Muscle of leg (tissue), 3 donors: ENCODE measurements at regions not wholly inside any gene's neighbourhood (a gene's known extent, or its start where the extent isn't known, plus 50 kb on each side); places are given as distances from the start of the nearest gene placed in this dataset.

Source experiments
- DNase-seq: peaks from one replicate; pipeline ENCODE4 v3.0.0; 2013
- H3K27ac ChIP-seq: one replicate; pipeline ENCODE4 v1.5.1; 2013; ENCODE audit warnings: mild to moderate bottlenecking, low read length, control low read depth
- H3K27me3 ChIP-seq: one replicate; pipeline ENCODE4 v1.6.1; 2013; ENCODE audit warnings: low read length; ENCODE audit not compliant: control insufficient read depth, insufficient read depth
- H3K36me3 ChIP-seq: one replicate; pipeline ENCODE4 v1.6.1; 2013; ENCODE audit warnings: low read length; ENCODE audit not compliant: control insufficient read depth, insufficient read depth
- H3K4me1 ChIP-seq: one replicate; pipeline ENCODE4 v1.6.1; 2013; ENCODE audit warnings: low read length; ENCODE audit not compliant: control insufficient read depth, insufficient read depth
- H3K4me3 ChIP-seq: one replicate; pipeline ENCODE4 v1.5.1; 2013; ENCODE audit warnings: low read length, control low read depth
- H3K9me3 ChIP-seq: replicated peaks from 2 replicates; pipeline ENCODE4 v1.6.1; 2013; ENCODE audit warnings: low read depth, low read length; ENCODE audit not compliant: control insufficient read depth
- WGBS: methylation state at CpG from one replicate; pipeline ENCODE4 v1.1.5; 2013; ENCODE audit warnings: missing lambda C conversion rate; ENCODE audit not compliant: insufficient coverage; 5-methylcytosine and 5-hydroxymethylcytosine counted together

GRCh38 chr9:71393005-71393404 lies 271.6 kb upstream of the TRPM3 start:
- no peak overlapping the region for H3K27ac ChIP-seq
- no peaks in the 10 kb centered on the region for H3K36me3 ChIP-seq
- WGBS, result 30% methylated on average over 2 of the region's 3 CpGs
- H3K27me3 ChIP-seq, result no peaks in the 10 kb centered on the region
- no peaks in the 10 kb centered on the region for H3K4me1 ChIP-seq
- no peak overlapping the region for H3K4me3 ChIP-seq
- peak; percentile 1 for DNase-seq
- H3K9me3 ChIP-seq, result no peaks in the 10 kb centered on the region

GRCh38 chr9:71384343-71384742 lies 262.9 kb upstream of the TRPM3 start:
- no peak overlapping the region for H3K4me3 ChIP-seq
- H3K4me1 ChIP-seq, result no peaks in the 10 kb centered on the region
- no peaks in the 10 kb centered on the region for H3K9me3 ChIP-seq
- H3K36me3 ChIP-seq, result no peaks in the 10 kb centered on the region
- DNase-seq, result peak; percentile 5
- no peaks in the 10 kb centered on the region for H3K27me3 ChIP-seq
- H3K27ac ChIP-seq, result no peak overlapping the region
- 62% methylated on average over 4 of the region's 4 CpGs for WGBS

- no peak for DNase-seq
- H3K36me3 ChIP-seq, result no peaks in the 10 kb centered on the region
- H3K27ac ChIP-seq, result no peak overlapping the region
- no peaks in the 10 kb centered on the region for H3K9me3 ChIP-seq
- H3K4me3 ChIP-seq, result no peak overlapping the region
- H3K4me1 ChIP-seq, result no peaks in the 10 kb centered on the region
- no peaks in the 10 kb centered on the region for H3K27me3 ChIP-seq
These were observed 262.0 kb upstream of the TRPM3 start for GRCh38 chr9:71383308-71383940.

GRCh38 chr9:71368157-71368556 lies 246.7 kb upstream of the TRPM3 start:
- H3K4me3 ChIP-seq, result no peak overlapping the region
- no peaks in the 10 kb centered on the region for H3K4me1 ChIP-seq
- no peaks in the 10 kb centered on the region for H3K9me3 ChIP-seq
- WGBS, result 14% methylated on average over 1 of the region's 1 CpG
- no peak overlapping the region for H3K27ac ChIP-seq
- no peaks in the 10 kb centered on the region for H3K36me3 ChIP-seq
- no peaks in the 10 kb centered on the region for H3K27me3 ChIP-seq
- DNase-seq, result no peak

- Histone ChIP-seq H3K27me3 (no peaks in the 10 kb centered on the region), H3K36me3 (no peaks in the 10 kb centered on the region), H3K4me1 (no peaks in the 10 kb centered on the region), H3K9me3 (no peaks in the 10 kb centered on the region), H3K4me3 (no peak overlapping the region), H3K27ac (no peak overlapping the region)
- WGBS, result no CpG with 5 or more reads among the region's 2 CpGs
- no peak for DNase-seq
These were observed 242.9 kb upstream of the TRPM3 start for GRCh38 chr9:71364186-71364955.

GRCh38 chr9:71363286-71363961 lies 242.0 kb upstream of the TRPM3 start:
- Histone ChIP-seq H3K27me3 (no peaks in the 10 kb centered on the region), H3K27ac (no peak overlapping the region), H3K4me3 (no peak overlapping the region), H3K4me1 (no peaks in the 10 kb centered on the region), H3K36me3 (no peaks in the 10 kb centered on the region), H3K9me3 (no peaks in the 10 kb centered on the region)
- WGBS, result 38% methylated on average over 1 of the region's 4 CpGs
- DNase-seq, result peak; percentile 36

- H3K36me3 ChIP-seq, result no peaks in the 10 kb centered on the region
- 57% methylated on average over 1 of the region's 2 CpGs for WGBS
- no peak overlapping the region for H3K4me3 ChIP-seq
- no peaks in the 10 kb centered on the region for H3K27me3 ChIP-seq
- no peak for DNase-seq
- H3K4me1 ChIP-seq, result no peaks in the 10 kb centered on the region
- H3K9me3 ChIP-seq, result no peaks in the 10 kb centered on the region
- no peak overlapping the region for H3K27ac ChIP-seq
These were observed 239.9 kb upstream of the TRPM3 start for GRCh38 chr9:71361357-71361756.

GRCh38 chr9:71357346-71357745 lies 235.9 kb upstream of the TRPM3 start:
- no peaks in the 10 kb centered on the region for H3K36me3 ChIP-seq
- 0% methylated on average over 2 of the region's 4 CpGs for WGBS

GRCh38 chr9:71355884-71356283 lies 234.5 kb upstream of the TRPM3 start:
- H3K4me3 ChIP-seq, result no peak overlapping the region
- no peaks in the 10 kb centered on the region for H3K9me3 ChIP-seq
- no peak for DNase-seq
- no peak overlapping the region for H3K27ac ChIP-seq
- WGBS, result 80% methylated on average over 1 of the region's 4 CpGs
- no peaks in the 10 kb centered on the region for H3K36me3 ChIP-seq
- no peaks in the 10 kb centered on the region for H3K27me3 ChIP-seq
- no peaks in the 10 kb centered on the region for H3K4me1 ChIP-seq

More at GRCh38 chr9:71357346-71357745, 235.9 kb upstream of the TRPM3 start:
- H3K4me1 ChIP-seq, result no peaks in the 10 kb centered on the region
- no peaks in the 10 kb centered on the region for H3K27me3 ChIP-seq
- DNase-seq, result peak; percentile 74
- H3K9me3 ChIP-seq, result no peaks in the 10 kb centered on the region
- H3K27ac ChIP-seq, result no peak overlapping the region
- no peak overlapping the region for H3K4me3 ChIP-seq

- no CpG with 5 or more reads among the region's 2 CpGs for WGBS
- Histone ChIP-seq H3K4me1 (no peaks in the 10 kb centered on the region), H3K27ac (no peak overlapping the region), H3K9me3 (no peaks in the 10 kb centered on the region), H3K36me3 (no peaks in the 10 kb centered on the region), H3K27me3 (no peaks in the 10 kb centered on the region), H3K4me3 (no peak overlapping the region)
- DNase-seq, result no peak
These were observed 232.3 kb upstream of the TRPM3 start for GRCh38 chr9:71353720-71354119.
